UCSD-AML1 (cell line): ENCODE measurements at regions not wholly inside any gene's neighbourhood (a gene's known extent, or its start where the extent isn't known, plus 50 kb on each side); places are given as distances from the start of the nearest gene placed in this dataset.
A peak's percentile ranks its signal among the peaks of the same experiment; 100 is the strongest.
"Not testable (repeated sequence)": the region's sequence is repeated elsewhere in the genome, so short reads cannot be mapped to it uniquely, and the experiment has no call there.

ENCODE experiments used
- DNase-seq: peaks from one replicate; lab custom pipeline; 2025; ENCODE audit not compliant: unreplicated experiment; lab: John Stamatoyannopoulos, UW

- DNase-seq = no peak
These were observed 88.9 kb downstream of the MOGAT1 start for GRCh38 chr2:222760301-222760897.

DNA sequence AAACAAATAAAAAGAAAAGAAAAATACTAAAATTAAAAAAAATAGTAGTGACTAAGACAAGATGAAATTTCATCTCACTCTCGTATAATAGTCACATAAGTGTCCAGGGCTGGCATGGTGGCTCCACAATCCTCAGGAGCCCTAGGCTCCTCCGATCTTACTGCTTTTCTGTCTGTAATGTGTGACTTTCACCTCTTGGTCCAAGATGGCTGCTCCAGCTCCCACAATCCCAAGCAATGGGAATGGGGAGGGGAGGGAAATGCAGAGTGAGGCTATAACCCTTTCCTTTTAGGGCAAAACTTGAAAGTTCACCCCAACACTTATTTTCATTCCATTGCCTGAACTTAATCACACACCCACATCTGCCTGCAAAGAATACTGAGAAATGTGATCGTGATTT lies 90.4 kb downstream of the MOGAT1 start:
- no peak for DNase-seq

DNA sequence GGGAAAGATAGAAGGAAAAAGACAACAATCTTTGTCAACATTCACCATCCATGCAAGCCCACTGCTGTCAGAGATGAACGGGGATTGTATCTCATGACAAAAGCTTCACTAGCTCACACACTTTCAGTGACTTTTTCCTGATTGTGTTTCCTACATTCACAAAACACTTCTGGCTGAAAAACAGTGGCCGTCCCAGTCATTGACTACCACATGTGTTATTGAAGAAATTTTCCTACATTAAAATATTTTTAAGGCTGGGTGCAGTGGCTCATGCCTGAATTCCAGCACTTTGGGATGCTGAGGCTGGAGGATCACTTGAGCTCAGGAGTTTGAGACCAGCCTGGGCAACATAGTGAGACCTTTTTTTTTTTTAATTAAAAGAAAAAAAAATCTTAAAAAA lies 90.9 kb downstream of the MOGAT1 start:
- no peak for DNase-seq

- DNase-seq = not testable (repeated sequence)
These were observed 94.4 kb downstream of the MOGAT1 start for GRCh38 chr2:222765883-222766282.

DNA sequence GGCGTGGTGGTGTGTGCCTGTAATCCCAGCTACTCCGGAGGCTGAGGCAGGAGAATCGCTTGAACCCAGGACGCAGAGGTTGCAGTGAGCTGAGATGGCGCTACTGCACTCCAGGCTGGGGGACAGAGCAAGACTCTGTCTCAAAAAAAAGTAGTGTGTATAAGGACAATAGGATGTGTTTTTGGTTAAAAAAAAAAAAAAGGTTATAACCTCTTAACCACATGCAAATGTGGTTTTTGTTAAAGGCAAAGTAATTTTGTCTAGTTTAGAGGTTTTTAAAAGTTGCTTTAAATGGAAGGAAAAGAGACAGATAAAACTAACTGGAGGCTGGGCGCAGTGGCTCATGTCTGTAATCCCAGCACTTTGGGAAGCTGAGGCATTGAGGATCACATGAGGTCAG lies 92.8 kb upstream of the ACSL3 start:
- not testable (repeated sequence) for DNase-seq

- no peak for DNase-seq
These were observed 91.4 kb upstream of the ACSL3 start for GRCh38 chr2:222769446-222769845.

DNA sequence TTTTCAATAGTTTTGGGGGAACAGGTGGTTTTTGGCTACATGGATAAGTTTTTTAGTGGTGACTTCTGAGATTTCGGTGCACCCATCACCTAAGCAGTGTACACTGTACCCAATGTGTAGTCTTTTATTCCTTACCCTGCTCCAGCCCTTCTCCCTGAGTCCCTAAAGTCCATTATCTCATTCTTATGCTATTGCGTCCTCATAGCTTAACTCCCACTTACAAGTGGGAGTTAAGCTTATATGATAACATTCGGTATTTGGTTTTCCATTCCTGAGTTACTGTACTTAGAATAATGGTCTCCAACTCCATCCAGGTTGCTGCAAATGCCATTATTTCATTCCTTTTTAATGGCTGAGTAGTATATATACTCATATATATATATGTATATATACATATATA lies 90.9 kb upstream of the ACSL3 start:
- no peak for DNase-seq

DNA sequence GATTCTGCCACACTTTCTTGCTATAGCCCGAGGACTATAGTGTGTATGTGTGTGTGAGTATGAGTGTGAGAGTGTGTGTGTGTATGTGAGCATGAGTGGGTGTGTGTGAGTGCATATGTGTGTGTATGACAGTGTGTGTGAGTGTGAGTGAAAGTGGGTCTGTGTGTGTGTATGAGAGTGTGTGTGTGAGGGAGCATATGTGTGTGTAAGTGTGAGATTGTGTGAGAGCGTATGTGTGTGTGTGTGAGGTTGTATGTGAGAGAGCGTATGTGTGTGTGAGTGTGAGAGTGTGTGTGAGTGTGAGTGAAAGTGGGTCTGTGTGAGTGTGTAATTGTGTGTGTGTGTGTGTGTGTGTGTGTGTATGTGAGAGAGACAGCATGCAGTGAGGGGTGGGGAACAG lies 89.0 kb upstream of the ACSL3 start:
- DNase-seq = no peak

DNA sequence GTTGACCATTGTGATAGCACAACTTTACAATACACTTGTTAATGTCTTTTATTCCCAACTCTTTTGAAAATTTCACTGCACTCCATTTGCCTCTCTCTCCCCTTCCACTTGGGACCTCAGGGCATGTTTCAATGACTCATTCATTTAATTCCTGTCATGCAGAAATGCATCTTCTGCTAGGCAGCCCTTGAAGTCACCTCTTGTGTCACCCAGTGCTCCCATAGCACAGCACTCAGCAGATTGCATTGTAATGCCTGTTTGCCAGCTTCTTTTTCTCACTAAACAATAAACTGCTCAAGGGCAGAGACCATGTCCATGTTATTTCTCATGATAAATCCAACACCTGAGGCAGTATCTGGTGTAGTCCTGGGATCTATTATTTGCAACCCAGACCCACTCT lies 85.9 kb upstream of the ACSL3 start:
- DNase-seq = no peak

DNA sequence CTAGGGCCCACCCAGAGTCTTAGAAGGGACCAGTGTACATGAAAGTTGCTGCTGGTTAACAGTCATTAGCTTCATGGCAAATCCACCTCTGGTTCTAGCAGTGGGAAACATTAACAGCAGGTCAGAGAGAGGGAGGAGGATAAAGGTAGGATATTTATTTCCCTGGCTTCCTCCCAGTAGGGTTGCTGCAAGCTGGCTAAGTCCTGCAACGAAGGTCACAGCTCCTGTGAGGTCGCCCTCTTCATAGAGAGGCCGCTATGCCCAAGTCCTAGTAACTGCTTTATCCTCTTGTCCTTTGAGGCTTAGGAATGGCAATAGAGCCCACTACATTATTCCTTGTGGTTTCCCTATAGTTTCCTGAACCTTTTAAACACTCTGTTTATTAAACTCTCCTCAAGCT lies 84.0 kb upstream of the ACSL3 start:
- DNase-seq = no peak

- no peak for DNase-seq
These were observed 82.4 kb upstream of the ACSL3 start for GRCh38 chr2:222778400-222778799.

GRCh38 chr2:222779145-222779832 lies 81.5 kb upstream of the ACSL3 start:
- DNase-seq = no peak

DNA sequence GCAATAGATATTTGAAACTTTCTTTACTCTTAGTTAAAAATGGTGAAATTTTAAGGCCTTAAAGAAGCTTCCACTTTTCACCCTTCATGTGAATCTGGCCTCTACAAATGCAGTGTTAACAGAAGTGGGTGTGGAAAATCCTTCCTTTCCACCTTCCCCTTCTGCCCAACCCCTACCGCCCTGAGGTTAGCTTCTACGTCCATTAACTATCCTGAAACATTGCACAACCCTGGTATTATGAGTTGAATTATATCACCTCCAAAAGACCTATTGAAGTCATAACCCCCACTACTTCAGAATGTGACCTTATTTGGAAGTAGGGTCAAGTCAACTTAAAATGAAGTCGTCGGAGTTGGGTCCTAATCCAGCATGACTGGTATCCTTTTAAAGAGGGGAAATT lies 80.8 kb upstream of the ACSL3 start:
- no peak for DNase-seq

DNA sequence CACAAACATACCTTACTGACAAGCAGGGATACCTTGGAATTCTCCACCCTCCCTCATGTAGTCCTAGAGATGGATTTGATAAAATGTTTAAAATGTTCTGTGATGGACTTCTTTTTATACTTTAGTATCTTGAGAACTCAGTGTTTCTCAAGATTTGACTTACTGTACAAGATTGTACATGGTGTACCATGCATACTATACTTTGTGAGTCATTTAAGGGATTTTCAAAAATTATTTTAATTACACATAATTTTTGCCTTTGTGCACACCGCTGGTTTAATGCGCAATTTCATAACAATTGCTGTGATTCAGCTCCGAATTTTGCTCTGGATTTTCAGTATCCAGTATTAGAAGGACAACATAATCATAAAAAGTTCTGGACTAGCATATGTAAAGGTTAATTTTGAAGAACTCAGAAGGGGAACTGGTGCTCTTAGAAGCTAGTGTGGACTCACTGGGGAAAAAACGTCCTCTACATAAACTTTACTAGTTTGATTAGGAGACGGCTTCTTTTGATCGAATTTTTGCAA lies 78.6 kb upstream of the ACSL3 start:
- no peak for DNase-seq

GRCh38 chr2:222783592-222783991 lies 77.2 kb upstream of the ACSL3 start:
- DNase-seq = no peak

DNA sequence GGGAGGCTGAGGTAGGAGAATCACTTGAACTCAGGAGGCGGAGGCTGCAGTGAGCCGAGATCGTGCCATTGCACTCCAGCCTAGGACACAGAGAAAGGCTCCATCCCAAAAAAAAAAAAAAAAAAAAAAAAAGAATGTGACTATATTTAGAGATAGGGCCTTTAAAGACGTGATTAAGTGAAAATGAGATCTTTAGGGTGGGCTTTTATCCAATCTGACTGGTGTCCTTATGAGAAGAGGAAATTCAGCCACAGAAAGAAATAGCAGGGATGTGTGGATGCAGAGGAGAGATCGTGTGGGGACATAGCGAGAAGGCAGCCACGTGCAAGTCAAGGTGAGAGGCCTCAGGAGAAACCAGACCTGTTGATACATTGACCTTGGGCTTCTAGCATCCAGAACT lies 69.9 kb upstream of the ACSL3 start:
- DNase-seq = no peak

DNA sequence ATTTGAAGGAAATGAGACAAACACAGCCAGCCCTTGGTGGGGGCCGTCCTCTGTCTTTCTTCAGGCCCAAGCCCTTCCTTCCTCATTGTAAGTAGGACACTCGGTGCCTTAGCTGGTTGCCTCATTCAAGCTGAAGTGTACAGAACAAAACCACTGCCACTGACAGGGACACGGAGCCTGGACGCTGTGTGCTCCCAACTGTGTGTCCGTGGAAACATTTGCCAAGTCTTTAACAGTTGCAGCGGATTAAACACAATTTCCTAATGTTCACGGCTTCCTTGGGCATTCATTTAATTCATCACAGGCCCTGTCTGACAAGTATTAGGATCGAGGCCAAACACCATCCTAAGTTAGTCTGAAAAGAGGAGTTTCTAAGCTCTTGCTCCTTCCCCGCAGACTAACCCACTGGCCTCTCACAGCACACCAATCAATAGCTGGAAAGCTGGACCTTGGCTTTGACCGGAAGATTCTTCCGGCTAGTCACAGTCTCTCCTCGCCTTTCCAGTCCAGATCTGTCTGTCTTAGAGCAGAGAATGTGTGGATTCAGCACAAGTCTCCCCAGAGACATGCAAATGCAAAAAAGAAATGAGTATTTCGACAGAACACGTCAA lies 68.7 kb upstream of the ACSL3 start:
- DNase-seq = peak; percentile 24

GRCh38 chr2:222794585-222795449 lies 66.0 kb upstream of the ACSL3 start:
- DNase-seq = no peak

- DNase-seq = no peak
These were observed 65.1 kb upstream of the ACSL3 start for GRCh38 chr2:222795450-222796357.

GRCh38 chr2:222796413-222797103 lies 64.3 kb upstream of the ACSL3 start:
- DNase-seq = no peak
